Peyer's patch (tissue), 4 donors: ENCODE measurements at regions not wholly inside any gene's neighbourhood (a gene's known extent, or its start where the extent isn't known, plus 50 kb on each side); places are given as distances from the start of the nearest gene placed in this dataset.

Experiments
- DNase-seq, 3 donors: peaks; one replicate each; pipeline ENCODE4 v3.0.0-alpha.2; 2017 to 2019
- H3K27ac ChIP-seq, 4 donors: fragments of 200-600 bp; sonication (generic); one replicate each; pipeline ENCODE4 v1.5.1; 2016 to 2019
- H3K27me3 ChIP-seq, 2 donors: fragments of 200-600 bp; sonication (generic); one replicate each; pipeline ENCODE4 v1.5.1; 2019
- H3K36me3 ChIP-seq, 3 donors: fragments of 200-600 bp; sonication (generic); one replicate each; pipeline ENCODE4 v1.5.1; 2016 to 2019
- H3K4me1 ChIP-seq, 4 donors: fragments of 200-600 bp; sonication (generic); one replicate each; pipeline ENCODE4 v1.5.1; 2016 to 2019
- H3K4me3 ChIP-seq, 4 donors: fragments of 200-600 bp; sonication (generic); 1 replicate in 3 of 4; 2 replicates in 1 of 4; pipeline ENCODE4 v1.5.1; 2016 to 2019; ENCODE audit warnings: mild to moderate bottlenecking in 1 of 4
- H3K9me3 ChIP-seq, 4 donors: fragments of 200-600 bp; sonication (generic); one replicate each; pipeline ENCODE4 v1.5.1; 2016 to 2019; ENCODE audit warnings: mild to moderate bottlenecking in 1 of 4
- POLR2A ChIP-seq, 2 donors: fragments of 450-650 bp; IDR thresholded peaks; one replicate each; pipeline ENCODE4 v1.5.1; 2017; ENCODE audit warnings: antibody characterized with exemption in 2 of 2, mild to moderate bottlenecking in 2 of 2, moderate library complexity in 2 of 2
- TF ChIP-seq, protein P1 (sequence below), 6 experiments: fragments of 450-650 bp in 4 of 6; fragments of 200-600 bp in 2 of 6; sonication (generic) in 1 of 6; IDR thresholded peaks; one replicate each; pipeline ENCODE4 v1.5.1; 2017 to 2019; ENCODE audit warnings: antibody characterized with exemption in 6 of 6, mild to moderate bottlenecking in 3 of 6, moderate library complexity in 1 of 6

DNA sequence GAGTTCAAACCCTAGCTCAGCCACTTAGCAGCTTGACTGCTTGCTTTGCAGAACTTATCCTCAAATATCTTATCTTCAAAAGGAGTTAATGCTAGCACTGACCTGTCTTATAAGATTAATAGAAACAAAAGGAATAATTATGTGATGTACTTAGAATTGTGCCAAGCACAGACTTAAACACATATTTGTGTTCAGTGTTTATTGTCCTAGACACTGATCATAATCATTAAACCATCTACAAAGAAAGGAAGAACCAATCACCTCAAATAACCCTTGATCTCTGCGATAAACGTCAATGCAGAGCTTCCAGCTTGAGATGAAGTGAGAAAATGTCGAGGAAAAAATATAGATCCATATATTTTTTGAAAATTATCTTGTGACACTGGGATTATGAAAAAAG, 73.1 kb downstream of the ATXN7L3B start:
- H3K4me3 ChIP-seq, result no peak overlapping the region

DNA sequence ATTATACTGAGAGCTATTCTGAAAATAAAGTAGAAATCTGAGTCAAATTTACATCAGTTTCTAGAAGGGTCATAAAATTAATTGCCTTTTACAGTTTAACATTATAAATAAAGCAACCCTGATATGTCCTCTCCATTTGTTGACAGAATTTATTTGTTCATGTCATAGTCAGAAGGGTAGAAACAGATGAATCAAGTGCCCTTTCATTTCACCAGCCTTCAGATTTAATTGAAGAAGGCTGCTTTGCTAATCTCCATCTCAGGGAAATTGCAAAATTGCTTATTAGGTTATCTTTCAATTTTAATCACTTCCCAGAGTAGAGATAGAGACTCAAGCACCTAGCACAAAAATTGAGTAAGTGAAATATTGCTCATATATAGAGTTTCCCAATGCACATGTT, 76.8 kb downstream of the ATXN7L3B start:
- no peaks in the 10 kb centered on the region for H3K9me3 ChIP-seq
- DNase-seq, result no peak
- no peak overlapping the region for H3K4me3 ChIP-seq
- no peaks in the 10 kb centered on the region for H3K27me3 ChIP-seq
- TF ChIP-seq POLR2A (IDR thresholded peaks at IDR 0.05), result no peak
- TF ChIP-seq, protein P1, sequence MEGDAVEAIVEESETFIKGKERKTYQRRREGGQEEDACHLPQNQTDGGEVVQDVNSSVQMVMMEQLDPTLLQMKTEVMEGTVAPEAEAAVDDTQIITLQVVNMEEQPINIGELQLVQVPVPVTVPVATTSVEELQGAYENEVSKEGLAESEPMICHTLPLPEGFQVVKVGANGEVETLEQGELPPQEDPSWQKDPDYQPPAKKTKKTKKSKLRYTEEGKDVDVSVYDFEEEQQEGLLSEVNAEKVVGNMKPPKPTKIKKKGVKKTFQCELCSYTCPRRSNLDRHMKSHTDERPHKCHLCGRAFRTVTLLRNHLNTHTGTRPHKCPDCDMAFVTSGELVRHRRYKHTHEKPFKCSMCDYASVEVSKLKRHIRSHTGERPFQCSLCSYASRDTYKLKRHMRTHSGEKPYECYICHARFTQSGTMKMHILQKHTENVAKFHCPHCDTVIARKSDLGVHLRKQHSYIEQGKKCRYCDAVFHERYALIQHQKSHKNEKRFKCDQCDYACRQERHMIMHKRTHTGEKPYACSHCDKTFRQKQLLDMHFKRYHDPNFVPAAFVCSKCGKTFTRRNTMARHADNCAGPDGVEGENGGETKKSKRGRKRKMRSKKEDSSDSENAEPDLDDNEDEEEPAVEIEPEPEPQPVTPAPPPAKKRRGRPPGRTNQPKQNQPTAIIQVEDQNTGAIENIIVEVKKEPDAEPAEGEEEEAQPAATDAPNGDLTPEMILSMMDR (IDR thresholded peaks at IDR 0.05), result no peak
- H3K27ac ChIP-seq, result no peak overlapping the region
- no peaks in the 10 kb centered on the region for H3K36me3 ChIP-seq
- no peaks in the 10 kb centered on the region for H3K4me1 ChIP-seq

More for the DNA sequence above, 73.1 kb downstream of the ATXN7L3B start:
- H3K27me3 ChIP-seq, result no peaks in the 10 kb centered on the region
- no peak for DNase-seq
- H3K9me3 ChIP-seq, result no peaks in the 10 kb centered on the region
- no peak overlapping the region for H3K27ac ChIP-seq
- TF ChIP-seq, protein P1 (IDR thresholded peaks at IDR 0.05), result no peak
- no peak for TF ChIP-seq POLR2A (IDR thresholded peaks at IDR 0.05)
- no peaks in the 10 kb centered on the region for H3K36me3 ChIP-seq
- no peaks in the 10 kb centered on the region for H3K4me1 ChIP-seq

DNA sequence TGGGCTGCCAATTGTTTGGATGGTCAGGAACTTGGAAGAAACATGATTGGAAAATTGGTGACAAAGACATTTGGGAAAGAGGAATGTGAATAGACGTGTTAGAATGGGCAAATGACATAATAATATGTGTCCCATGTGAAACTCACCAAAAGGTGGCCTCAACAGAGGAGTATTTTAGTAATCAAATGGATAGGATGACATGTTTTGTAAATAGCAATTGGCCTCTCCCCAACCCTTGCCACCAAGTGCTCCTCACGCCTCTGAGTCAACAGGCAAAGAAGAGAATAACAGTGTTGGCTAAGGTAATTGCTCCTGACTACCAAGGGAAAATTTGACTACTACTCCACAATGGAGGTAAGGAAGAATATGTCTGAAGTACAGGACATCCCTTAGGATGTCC, 81.4 kb downstream of the ATXN7L3B start:
- no peak for DNase-seq
- Histone ChIP-seq H3K27ac (no peak overlapping the region), H3K36me3 (no peaks in the 10 kb centered on the region), H3K4me1 (no peaks in the 10 kb centered on the region), H3K27me3 (no peaks in the 10 kb centered on the region), H3K9me3 (no peaks in the 10 kb centered on the region), H3K4me3 (no peak overlapping the region)
- no peak for TF ChIP-seq POLR2A (IDR thresholded peaks at IDR 0.05)
- TF ChIP-seq, protein P1 (IDR thresholded peaks at IDR 0.05), result no peak

DNA sequence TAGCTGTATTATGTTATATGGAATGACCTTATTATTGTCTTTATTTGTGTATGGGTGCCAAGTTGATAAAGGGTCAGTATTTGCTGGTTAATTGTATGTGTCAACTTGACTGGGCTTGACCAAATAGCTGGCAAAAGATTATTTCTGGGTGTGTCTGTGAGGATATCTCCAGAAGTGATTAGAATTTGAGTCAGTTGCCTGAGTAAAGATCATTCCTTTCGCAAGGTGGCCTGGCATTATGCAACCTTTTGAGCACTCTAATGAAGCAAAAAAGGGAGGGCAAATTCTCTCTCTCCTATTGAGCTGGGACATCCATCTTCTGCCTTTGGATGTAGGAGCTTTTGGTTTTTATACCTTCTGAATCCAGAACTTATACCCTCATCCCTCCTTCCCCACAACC, 82.2 kb downstream of the ATXN7L3B start:
- no peak overlapping the region for H3K27ac ChIP-seq
- no peak overlapping the region for H3K4me3 ChIP-seq
- no peaks in the 10 kb centered on the region for H3K27me3 ChIP-seq
- no peaks in the 10 kb centered on the region for H3K36me3 ChIP-seq
- H3K9me3 ChIP-seq, result no peaks in the 10 kb centered on the region
- TF ChIP-seq, protein P1 (IDR thresholded peaks at IDR 0.05), result no peak
- no peak for TF ChIP-seq POLR2A (IDR thresholded peaks at IDR 0.05)
- DNase-seq, result no peak
- H3K4me1 ChIP-seq, result no peaks in the 10 kb centered on the region

DNA sequence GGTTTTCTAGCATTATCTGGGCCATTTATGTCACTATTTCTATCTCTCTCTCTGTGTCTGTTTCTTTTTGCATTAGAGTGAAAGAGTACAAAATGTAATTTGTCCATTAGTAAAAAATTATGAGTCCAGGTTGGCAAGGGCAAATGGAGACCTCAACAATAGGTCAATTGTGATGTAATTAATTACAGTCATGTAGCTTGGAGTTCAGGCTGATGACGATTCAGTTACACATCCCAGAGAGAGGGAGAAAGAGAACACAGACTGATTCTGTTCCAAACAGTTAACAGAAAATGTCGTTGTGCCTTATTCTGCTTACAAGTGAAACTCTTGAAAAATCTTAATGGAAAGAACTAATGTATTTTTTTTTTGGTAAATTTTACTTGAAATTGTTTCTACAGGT, 83.3 kb downstream of the ATXN7L3B start:
- TF ChIP-seq, protein P1 (IDR thresholded peaks at IDR 0.05), result no peak
- TF ChIP-seq POLR2A (IDR thresholded peaks at IDR 0.05), result no peak
- DNase-seq, result no peak
- no peak overlapping the region for H3K27ac ChIP-seq
- H3K36me3 ChIP-seq, result no peaks in the 10 kb centered on the region
- H3K4me3 ChIP-seq, result no peak overlapping the region
- no peaks in the 10 kb centered on the region for H3K4me1 ChIP-seq
- no peaks in the 10 kb centered on the region for H3K27me3 ChIP-seq
- no peaks in the 10 kb centered on the region for H3K9me3 ChIP-seq

DNA sequence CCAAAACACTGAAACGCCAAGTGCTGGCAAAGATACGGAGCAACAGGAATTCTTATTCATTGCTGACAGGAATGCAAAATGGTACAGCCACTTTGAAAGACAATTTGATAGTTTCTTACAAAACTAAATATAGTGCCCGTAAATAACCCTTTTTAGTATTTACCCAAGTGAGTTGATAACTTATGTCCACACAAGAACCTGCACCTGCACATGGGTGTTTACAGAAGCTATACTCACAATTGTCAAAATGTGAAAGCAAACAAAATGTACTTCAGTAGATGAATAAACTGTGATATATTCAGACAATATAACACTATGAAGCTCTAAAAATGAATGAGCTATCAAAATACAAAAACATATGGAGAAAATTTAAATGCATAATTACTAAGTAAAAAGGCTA, 86.6 kb downstream of the ATXN7L3B start:
- DNase-seq, result no peak
- Histone ChIP-seq H3K27ac (no peak overlapping the region), H3K4me1 (no peaks in the 10 kb centered on the region), H3K36me3 (no peaks in the 10 kb centered on the region), H3K4me3 (no peak overlapping the region), H3K27me3 (no peaks in the 10 kb centered on the region), H3K9me3 (no peaks in the 10 kb centered on the region)
- no peak for TF ChIP-seq POLR2A (IDR thresholded peaks at IDR 0.05)
- TF ChIP-seq, protein P1 (IDR thresholded peaks at IDR 0.05), result no peak
